OCI-LY7 (cell line): ENCODE measurements at regions not wholly inside any gene's neighbourhood (a gene's known extent, or its start where the extent isn't known, plus 50 kb on each side); places are given as distances from the start of the nearest gene placed in this dataset.

ENCODE experiments used
- EZH2phosphoT487 ChIP-seq: fragments of 200-600 bp; sonication (generic); IDR thresholded peaks from 2 replicates; pipeline ENCODE4 v1.6.1; 2018; ENCODE audit warnings: low read depth, borderline replicate concordance, mild to moderate bottlenecking, mixed run types, antibody characterized with exemption, low read length, moderate library complexity, mixed read lengths
- TF ChIP-seq, protein P1 (sequence below): fragments of 200-600 bp; sonication (generic); conservative IDR thresholded peaks from 2 replicates; pipeline ENCODE4 v1.5.1; 2014; ENCODE audit warnings: mild to moderate bottlenecking, antibody characterized with exemption, low read length, moderate library complexity, mixed read lengths

DNA sequence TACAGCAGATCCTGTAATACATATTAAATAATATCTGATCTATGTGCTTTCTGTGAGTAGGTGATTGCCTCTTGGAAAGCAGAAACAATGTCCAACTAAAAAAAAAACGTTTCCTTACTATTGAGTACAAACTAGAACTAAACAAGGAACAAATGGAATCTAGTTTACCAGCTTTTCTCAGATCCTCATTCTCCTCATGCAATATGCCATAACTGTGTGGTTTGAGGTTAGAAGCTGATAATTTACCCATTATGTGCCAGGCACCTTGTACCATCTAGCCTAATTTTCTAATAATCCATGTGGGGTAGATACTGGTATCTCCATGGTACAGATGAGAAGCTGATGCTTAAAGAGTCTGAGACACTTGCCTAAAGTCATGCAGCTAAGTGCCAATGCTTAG, 154.7 kb downstream of the PTGER3 start:
- TF ChIP-seq, protein P1, sequence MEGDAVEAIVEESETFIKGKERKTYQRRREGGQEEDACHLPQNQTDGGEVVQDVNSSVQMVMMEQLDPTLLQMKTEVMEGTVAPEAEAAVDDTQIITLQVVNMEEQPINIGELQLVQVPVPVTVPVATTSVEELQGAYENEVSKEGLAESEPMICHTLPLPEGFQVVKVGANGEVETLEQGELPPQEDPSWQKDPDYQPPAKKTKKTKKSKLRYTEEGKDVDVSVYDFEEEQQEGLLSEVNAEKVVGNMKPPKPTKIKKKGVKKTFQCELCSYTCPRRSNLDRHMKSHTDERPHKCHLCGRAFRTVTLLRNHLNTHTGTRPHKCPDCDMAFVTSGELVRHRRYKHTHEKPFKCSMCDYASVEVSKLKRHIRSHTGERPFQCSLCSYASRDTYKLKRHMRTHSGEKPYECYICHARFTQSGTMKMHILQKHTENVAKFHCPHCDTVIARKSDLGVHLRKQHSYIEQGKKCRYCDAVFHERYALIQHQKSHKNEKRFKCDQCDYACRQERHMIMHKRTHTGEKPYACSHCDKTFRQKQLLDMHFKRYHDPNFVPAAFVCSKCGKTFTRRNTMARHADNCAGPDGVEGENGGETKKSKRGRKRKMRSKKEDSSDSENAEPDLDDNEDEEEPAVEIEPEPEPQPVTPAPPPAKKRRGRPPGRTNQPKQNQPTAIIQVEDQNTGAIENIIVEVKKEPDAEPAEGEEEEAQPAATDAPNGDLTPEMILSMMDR: no peak
- TF ChIP-seq EZH2phosphoT487: no peak
